Kidney (tissue), 13 donors: ENCODE measurements at regions not wholly inside any gene's neighbourhood (a gene's known extent, or its start where the extent isn't known, plus 50 kb on each side); places are given as distances from the start of the nearest gene placed in this dataset.
A peak's percentile ranks its signal among the peaks of the same experiment; 100 is the strongest.

Experiments
- DNase-seq, 5 donors: peaks; one replicate each; pipeline ENCODE4 v3.0.0-alpha.2; 2013 to 2020
- FAIRE-seq: peaks from 2 replicates; lab custom pipeline; 2012; peaks lifted over from hg19 to GRCh38; lab: Jason Lieb, UNC
- H3K27ac ChIP-seq, 2 donors: one replicate each; pipeline ENCODE4 v1.7.0; 2013; ENCODE audit warnings: low read depth in 2 of 2, low read length in 2 of 2, inconsistent platforms in 1 of 2
- H3K27me3 ChIP-seq: one replicate; pipeline ENCODE4 v1.7.1; 2013; ENCODE audit warnings: low read length, inconsistent platforms; ENCODE audit not compliant: control insufficient read depth, insufficient read depth
- H3K36me3 ChIP-seq, 3 donors: one replicate each; pipeline versions ENCODE4 v1.7.0 to v1.7.1; 2013; ENCODE audit warnings: low read length in 3 of 3, control low read depth in 1 of 3, inconsistent platforms in 1 of 3; ENCODE audit not compliant: insufficient read depth in 3 of 3, control insufficient read depth in 2 of 3
- H3K4me1 ChIP-seq, 3 donors: one replicate each; pipeline versions ENCODE4 v1.7.0 to v1.7.1; 2013; ENCODE audit warnings: low read length in 3 of 3, inconsistent platforms in 1 of 3, low read depth in 1 of 3; ENCODE audit not compliant: control insufficient read depth in 2 of 3, insufficient read depth in 2 of 3
- H3K4me3 ChIP-seq, 3 donors: one replicate each; pipeline versions ENCODE4 v1.7.0 to v1.8.1; 2013; ENCODE audit warnings: low read length in 3 of 3, control low read depth in 1 of 3, inconsistent platforms in 1 of 3
- H3K9ac ChIP-seq, 3 donors: one replicate each; pipeline versions ENCODE4 v1.7.0 to v1.7.1; 2013; ENCODE audit warnings: low read length in 3 of 3, control low read depth in 1 of 3, inconsistent platforms in 1 of 3
- H3K9me3 ChIP-seq, 3 donors: one replicate each; pipeline versions ENCODE4 v1.7.0 to v1.7.1; 2013; ENCODE audit warnings: low read length in 3 of 3, control low read depth in 1 of 3, inconsistent platforms in 1 of 3; ENCODE audit not compliant: control insufficient read depth in 2 of 3, insufficient read depth in 1 of 3
- CTCF ChIP-seq: IDR thresholded peaks from 3 replicates; pipeline ENCODE4 v1.5.1; 2012; ENCODE audit warnings: mild to moderate bottlenecking, moderate library complexity, borderline replicate concordance; ENCODE audit not compliant: insufficient read depth; ENCODE audit errors: extremely low read depth
- intact Hi-C: fragments of 100-400 bp; cut with DNase I; formaldehyde crosslinking; loops from one replicate; pipeline ENCODE4 v1.11.1; 2022
- donor health status: control.
- donor health status: control.
- donor health status: control.
- donor health status: control.
- donor health status: control.
- donor health status: DM: yes; HTN: yes; CAD: no.
- donor health status: Normal renal cell carcinoma (clear cell type).

GRCh38 chr5:13640270-13640669, 304.2 kb downstream of the DNAH5 start:
- Histone ChIP-seq H3K4me1 (no peaks in the 10 kb centered on the region), H3K9me3 (no peaks in the 10 kb centered on the region), H3K4me3 (no peak overlapping the region), H3K27ac (no peak overlapping the region), H3K27me3 (no peaks in the 10 kb centered on the region), H3K36me3 (no peaks in the 10 kb centered on the region), H3K9ac (no peak overlapping the region)
- no peak for TF ChIP-seq CTCF
- intact Hi-C loops: no loop called here
- peak in 2 of 5 donors; percentile 12 to 14 for DNase-seq
- peak; percentile 64 for FAIRE-seq

DNA sequence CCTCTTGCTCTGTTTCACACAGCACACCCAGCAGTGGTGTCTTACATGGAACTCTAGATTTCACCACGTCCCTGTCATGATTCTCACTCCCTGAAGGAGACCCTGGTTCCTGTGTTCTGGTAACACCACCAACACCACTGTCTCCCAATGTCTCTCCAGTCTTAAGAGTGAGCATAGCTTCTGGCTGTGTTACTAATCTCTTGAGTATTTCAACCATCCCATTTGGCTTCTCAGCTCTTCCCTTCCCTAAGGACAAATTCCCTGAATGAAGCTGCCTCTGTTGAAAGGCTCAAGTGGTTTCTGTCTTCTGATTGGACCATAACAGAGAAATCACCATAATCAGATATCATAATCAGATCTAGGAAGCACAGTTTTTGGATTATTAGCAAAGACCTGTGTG, 311.8 kb downstream of the DNAH5 start:
- Histone ChIP-seq H3K27ac (no peak overlapping the region), H3K4me3 (no peak overlapping the region), H3K9me3 (no peaks in the 10 kb centered on the region), H3K4me1 (no peaks in the 10 kb centered on the region), H3K36me3 (no peaks in the 10 kb centered on the region), H3K27me3 (no peaks in the 10 kb centered on the region), H3K9ac (no peak overlapping the region)
- DNase-seq (no peak), FAIRE-seq (no peak)
- no peak for TF ChIP-seq CTCF
- intact Hi-C loops: no loop called here

- FAIRE-seq (no peak), DNase-seq (no peak)
- H3K36me3 ChIP-seq: no peaks in the 10 kb centered on the region
- no peak for TF ChIP-seq CTCF
- H3K4me1 ChIP-seq: no peaks in the 10 kb centered on the region
- H3K27me3 ChIP-seq: no peaks in the 10 kb centered on the region
- no peak overlapping the region for H3K4me3 ChIP-seq
- intact Hi-C loops: no loop called here
- H3K9me3 ChIP-seq: peaks cover 0 to 5% (median 0%) of the 10 kb centered on the region in 3 donors
- no peak overlapping the region for H3K27ac ChIP-seq
- H3K9ac ChIP-seq: no peak overlapping the region
These were observed 315.3 kb downstream of the DNAH5 start for GRCh38 chr5:13629218-13629617.
